NCI-H2081 treated with DMSO at 0.1 percent for 48 hours (cell line): ENCODE measurements at regions not wholly inside any gene's neighbourhood (a gene's known extent, or its start where the extent isn't known, plus 50 kb on each side); places are given as distances from the start of the nearest gene placed in this dataset.

ENCODE experiments used
- DNase-seq: peaks from one replicate; lab custom pipeline; 2025; lab: John Stamatoyannopoulos, UW

DNA sequence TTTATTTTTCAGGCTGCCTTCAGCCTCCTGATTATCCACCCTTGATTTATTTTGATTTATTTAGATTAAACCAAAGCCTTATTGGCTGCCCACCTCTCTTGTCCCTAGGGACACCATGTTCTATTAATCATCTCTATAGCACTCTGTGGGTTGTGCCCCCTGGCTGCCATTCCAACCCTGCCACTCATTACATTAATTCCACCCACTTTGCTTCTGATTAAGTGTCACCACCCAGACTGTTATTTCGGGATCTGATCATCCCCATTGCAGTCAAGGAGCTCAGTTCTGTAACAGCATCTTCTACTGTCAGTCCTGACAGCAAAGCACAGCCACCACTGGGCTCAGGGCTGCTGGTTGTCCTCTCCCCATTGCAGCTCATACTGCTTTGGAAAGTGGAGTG lies 175.1 kb upstream of the DDX18 start:
- no peak for DNase-seq

DNA sequence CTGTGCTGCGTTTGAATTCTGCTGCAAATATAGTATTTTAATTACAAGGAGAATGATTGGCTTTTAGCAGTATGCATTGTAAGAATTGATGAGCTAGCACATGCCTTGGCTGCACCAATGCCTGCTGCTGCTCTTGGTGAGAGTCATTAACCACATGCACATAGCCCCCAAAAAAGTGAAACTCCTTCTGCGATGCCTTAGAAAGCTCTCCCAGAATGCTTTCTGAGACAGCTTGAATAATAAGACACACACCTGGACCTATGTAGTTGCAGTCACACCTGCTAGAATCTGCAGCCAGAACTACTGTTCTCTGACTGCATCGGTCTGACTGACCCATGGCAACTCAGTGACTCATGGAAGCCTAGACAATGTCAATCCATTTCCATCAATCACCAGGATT lies 170.1 kb upstream of the DDX18 start:
- no peak for DNase-seq

DNA sequence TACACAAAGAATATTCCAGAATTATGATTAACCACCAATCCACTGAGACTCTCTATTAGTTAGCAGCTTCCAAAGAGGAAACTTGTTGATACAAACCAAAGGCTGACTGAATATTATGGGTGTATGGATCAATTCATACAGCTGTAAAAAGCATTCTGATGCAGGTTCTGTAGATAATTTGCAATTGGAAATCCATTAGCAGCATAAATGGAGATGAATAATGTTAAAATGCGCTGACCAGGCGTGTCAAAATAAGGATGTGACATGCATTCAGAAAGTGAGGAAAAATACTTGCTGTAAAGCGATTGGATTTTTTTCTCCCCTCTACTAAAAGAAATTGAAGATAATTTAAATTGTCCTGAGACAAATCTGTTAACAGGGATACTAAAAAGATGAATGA lies 169.0 kb upstream of the DDX18 start:
- no peak for DNase-seq

DNA sequence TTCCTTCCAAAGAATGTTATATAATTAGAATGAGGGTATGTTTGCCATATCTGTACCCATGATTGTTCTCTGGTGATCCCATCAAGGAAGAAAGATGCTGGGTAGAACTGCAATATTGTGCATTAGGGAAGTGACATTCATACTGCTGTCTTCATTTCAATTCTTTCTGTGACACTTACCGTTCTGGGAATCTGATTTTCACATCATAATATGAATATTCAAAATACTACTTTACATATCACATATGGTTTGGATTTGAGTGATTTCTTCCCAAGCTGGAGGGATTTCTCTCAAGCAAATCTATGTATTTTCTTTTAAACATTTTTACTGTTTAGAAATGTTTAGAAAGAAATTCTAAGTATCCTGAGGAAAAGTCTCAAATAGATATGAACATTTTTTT lies 168.4 kb upstream of the DDX18 start:
- no peak for DNase-seq

DNA sequence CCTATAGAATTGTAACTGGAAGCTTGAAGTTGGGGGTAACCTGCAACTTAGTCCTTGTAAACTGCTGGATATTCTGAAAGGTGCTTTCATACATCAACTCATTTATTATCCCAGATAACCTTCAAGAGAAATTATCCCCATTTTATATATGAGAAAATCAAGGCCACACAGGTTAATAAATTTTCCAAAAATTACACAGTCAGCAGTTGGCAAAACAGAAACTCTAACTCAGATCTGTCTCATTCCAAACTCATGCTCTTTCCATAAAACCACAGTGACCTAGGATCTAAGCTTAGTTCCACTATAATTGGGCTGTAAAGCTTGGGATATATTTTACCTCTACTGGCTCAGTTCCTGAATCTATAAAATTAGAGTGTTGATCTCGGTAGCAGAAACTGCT lies 167.6 kb upstream of the DDX18 start:
- no peak for DNase-seq

DNA sequence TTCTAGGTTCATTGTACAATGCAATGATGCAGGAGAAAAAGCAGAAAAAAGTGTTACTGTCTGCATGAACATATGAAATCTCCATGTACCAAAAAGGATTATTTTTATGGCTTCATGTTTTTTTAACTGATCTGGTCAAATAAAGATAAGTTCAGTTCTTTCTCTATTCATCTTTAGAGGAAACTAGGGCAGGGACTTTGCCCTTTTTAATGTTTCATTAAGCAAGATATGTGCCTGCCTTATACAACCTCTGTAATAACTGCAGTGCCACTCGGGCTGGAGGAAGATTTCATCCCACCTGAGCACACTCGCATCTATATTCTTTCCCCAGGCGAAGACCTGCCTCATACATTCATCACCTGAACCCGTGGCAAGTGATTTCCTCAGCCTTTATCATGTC lies 157.9 kb upstream of the DDX18 start:
- no peak for DNase-seq

DNA sequence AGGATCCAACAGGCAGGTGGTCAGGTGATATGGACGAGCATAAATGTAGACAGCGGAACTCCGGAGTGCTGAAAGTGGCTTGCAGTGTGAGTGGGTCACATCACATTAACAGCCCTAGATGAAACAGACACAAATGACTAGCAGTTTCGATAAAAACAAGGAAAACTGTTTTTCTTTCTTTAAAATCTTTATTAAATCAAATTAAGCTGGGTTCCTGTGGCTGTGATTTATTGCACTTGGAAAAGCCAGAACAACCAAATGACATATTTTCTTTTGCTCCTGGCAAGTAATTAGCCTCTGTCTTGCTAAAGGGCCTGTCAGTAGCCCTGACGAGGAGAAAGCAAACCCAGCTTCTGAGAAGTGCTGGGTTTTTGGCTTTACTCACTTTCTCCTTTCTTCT lies 152.9 kb upstream of the DDX18 start:
- DNase-seq, result no peak

DNA sequence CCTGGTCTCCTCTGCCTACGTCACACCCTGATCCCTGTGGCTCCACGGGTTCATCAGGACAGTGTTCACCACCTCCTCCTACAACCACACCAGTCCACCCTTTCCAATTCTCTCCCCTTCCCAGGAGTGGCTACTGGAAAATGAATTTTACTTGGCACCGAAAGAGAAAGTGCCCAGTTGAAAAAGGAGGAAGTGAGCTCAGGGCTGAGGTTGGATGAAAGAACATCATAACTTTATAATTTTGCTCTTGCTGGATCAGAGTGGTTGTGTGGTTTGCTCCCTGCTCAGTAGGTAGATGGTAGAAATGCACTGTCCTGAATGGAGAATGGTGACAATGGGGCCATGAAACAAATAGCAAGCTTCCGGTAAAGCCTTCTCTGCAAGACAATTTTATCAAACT lies 140.3 kb upstream of the DDX18 start:
- DNase-seq, result no peak

DNA sequence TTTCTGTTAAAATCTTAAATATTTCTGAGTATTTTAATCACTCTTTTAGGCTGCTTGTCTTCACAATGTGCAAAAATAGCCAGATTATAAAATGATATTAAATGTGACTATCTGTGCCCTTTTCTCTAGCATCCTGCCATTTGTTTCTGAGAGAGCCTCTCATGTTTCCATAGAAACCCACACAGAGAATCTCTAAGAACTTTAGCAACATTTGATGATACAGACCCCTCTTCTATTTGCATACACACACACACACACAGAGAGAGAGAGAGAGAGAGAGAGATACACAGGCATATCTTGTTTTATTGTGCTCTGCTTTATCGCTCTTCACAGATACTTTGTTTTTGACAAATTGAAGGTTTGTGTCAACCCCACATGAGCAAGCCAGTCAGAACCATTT lies 134.5 kb upstream of the DDX18 start:
- no peak for DNase-seq

DNA sequence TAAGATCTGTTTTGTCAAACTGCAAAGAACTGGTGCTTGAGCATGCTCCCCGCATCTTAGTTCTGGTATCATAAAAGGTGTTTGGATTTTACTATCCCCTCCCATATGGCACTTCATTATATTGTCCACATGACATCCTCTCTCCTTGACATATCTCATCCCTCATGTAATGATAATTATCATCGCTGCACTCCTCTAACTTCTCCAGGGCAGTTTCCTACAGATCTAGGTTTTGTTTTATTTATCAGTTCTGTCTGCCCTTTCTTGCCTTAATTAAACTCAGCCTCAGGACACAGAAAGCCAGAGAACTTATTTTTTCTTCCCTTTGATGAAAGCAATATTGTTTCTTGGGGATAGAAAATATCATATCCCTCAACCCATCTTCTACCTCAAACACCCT lies 129.6 kb upstream of the DDX18 start:
- DNase-seq, result no peak

DNA sequence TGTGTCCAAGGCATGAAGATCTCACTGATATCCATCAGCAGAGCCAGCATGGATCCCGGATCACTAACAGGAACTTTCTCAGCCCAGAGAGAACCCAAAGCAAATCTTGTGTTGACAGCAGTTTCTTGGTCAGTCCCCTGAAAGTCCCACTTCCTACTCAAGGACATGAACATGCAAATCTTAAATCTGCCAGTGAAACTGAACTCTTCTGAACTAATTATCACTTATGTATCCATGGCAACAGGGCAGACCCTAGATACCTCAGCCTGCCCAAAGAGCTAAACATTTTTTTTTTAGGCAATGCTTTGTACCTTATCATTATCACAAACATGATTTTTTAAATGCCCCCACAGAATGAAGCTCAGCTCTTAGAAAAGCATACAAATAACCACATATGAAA lies 127.8 kb upstream of the DDX18 start:
- no peak for DNase-seq

DNA sequence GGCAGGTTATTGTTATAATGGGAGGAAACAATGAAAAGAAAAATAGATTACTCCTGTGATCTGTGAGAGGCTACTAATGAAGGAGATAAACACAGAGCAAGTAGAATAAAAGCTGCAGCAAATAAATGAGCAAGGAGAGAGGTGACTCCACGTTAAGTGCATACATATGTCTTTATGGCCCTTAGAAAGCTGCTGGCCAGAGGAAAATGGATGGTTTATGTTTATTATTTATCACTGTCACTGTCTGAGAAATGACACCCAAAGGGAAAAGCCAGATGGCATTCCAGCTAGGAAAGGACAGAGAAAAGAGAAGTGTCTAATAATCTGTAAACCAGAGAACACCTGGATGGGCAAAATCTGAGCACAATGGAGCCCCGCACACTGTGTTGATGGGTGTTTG lies 122.9 kb upstream of the DDX18 start:
- no peak for DNase-seq

DNA sequence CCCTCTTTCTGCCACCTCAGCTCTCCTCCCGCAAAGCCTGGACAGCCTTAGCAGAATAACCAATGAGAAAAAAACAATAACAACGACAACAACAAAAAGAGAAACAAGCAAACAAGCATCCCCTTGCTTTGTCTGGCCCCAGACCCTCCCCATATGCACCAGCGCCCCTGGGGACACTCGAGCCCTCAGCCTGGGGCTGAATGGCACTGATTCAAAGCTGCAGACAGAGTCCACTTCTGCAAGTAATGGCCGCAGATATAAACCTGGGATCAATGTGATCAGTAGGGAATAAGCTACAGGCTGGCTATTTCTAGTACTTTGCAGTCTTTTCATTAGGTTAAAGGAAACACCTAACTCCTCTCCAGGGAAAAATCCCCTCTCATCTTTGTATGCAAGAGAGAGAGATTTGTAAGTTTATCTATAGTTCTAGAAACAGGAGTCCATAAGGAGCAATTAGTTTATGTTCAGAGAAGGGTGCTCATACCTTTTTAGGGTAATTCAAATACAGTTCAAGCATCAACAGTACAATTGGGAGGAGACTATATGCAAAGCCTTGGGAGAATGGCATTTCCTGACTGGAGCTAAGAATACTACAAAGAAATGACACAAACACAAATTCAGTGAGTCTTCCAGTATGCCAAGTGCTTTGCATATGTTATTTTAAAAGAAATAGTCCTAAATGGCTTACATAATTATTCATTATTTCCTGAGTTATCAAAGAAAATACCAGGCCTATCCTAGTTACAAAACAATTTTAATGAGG lies 122.3 kb upstream of the DDX18 start:
- DNase-seq, result no peak

DNA sequence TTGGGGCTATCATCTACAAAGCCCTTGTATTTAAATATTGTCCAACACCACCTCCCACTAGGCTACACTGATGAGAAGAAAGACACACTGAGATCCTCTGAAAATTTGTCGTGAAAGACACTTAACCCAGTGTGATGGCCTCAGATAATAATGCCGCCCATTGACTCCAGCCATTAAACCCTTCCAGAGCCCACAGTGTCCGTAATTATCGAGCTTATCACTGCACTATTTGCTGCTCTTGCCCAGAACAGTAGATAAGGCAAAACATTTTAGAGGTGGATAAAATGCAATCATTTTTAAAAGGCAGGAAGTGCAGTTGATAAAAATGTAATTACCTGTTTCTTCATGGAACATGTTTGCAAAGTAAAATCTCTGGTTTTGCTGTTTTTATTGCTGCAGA lies 121.3 kb upstream of the DDX18 start:
- no peak for DNase-seq

DNA sequence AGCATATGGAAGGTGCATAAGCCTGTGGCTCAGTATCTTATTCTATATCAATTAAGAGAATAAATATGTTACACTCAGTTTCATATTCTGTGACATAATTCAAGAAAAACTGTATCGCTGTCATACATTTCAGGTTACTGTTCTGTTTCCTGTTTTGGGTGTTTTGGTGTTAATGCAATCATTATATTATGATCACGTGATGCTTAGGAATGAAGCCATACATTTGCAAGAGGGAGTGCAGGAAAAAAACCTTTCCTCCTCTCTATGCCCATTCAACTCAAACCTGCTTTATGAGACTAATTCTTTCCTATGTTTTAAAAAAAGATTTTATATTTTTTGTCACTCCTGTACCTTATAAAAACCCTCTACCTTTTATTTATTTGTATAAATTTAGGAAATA lies 120.8 kb upstream of the DDX18 start:
- DNase-seq, result no peak

DNA sequence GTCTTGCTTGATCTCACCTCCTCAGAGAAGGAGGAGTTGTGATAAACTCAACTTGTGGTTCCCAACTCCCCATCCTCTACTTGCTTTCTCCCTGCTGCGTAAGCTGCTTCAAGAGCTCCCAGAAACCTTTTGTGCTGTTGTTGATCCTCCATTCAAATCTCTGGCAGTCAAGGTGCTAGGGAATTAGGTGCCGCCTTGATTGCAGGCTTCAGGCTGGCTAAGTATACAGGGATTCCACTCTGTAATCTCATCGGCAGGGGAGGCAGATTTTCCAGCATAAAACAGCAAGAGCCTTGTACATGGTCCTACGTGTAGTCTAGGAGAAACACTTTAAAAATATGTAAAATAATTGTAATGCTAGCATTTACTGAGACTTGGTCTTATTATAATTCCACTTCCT lies 116.2 kb upstream of the DDX18 start:
- DNase-seq, result no peak

DNA sequence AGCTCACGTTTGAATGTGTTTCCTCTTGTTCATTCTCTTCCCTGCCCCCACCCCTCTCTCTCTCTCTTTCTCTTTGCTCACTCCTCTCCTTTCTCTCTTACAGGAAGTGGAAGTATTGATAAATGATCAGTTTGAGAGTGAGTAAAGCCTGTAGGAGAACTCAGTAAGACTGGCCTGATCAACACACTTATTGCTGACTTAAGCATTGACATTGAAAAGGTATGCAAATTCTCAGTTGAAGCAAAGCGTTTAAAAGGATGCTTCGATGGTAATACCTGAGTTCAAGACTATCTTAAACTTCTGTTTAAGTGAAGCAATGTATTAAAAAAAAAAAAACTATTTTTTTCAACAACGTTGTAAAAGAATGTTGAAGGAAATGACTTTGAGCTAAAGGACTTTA lies 115.7 kb upstream of the DDX18 start:
- no peak for DNase-seq

DNA sequence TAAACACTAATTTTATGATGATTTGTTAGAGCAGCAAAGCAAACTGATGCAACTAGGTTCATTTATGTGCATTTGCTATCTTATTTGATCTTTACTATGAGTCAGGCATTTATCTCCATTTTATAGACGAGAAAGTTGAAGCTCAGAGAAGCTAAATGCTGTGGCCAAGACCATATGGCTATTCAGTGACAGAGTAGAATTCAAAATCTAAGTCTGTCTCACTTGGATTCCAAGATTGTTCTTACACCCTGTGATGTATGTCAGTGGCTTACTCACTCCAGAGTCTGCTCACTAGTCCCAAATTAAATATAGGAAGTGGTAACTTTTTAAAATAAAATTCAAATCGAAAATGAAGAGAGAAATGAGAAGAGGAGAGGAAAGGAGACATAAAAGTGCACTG lies 114.0 kb upstream of the DDX18 start:
- no peak for DNase-seq

DNA sequence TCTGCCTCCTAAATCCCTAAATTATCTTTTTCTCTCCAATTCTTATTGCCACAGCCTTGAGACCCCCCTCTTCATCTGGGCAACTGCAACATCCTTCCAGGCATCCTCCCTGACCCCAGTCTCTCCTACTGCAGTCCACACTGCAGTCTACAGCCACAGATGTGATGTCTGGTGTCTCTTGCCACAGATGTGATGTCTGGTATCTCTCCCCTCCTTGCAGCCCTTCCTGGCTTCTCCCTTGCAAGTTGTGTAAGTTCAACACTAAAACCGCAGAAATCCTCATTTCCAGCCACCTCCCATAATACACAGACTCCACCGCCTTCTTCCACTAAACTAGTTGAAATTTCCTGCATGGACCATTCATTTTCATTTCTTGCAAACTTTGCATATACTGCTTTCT lies 113.1 kb upstream of the DDX18 start:
- no peak for DNase-seq

DNA sequence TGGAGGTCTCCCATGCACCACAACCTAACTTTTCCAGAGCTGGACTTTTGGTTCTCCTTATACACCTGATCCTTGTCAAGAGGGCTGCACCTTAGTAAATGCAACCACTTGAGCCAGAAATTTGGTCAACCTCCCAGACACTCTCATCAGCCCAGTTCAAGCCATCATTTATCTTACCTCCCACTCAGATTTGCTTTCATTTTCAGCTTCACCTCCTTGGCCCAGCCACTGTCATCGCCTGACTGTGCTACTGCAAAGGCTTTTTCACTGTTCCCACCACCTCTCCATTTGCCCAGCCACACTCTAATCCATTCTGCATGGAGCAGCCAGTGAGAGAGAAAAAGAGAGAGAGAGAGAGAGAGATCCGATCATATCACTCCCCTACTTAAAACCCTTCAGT lies 112.4 kb upstream of the DDX18 start:
- no peak for DNase-seq

DNA sequence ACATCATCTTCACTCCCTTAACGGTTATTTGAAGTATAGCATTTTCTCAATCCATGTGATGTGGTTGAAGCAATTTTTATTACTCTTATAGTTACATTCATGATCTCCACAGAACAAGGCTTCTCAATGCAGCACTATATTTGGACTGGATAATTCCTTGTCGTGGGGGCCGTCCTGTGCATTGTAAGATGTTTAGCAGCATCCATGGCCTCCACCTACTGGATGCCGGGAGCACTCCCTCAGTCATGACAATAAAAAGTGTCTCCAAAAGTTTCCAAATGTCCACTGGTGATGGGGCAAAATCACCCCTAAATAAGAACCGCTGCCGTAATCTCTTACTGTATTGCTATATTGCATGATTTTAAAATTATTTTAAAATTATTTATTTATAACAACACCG lies 110.6 kb upstream of the DDX18 start:
- DNase-seq, result no peak

DNA sequence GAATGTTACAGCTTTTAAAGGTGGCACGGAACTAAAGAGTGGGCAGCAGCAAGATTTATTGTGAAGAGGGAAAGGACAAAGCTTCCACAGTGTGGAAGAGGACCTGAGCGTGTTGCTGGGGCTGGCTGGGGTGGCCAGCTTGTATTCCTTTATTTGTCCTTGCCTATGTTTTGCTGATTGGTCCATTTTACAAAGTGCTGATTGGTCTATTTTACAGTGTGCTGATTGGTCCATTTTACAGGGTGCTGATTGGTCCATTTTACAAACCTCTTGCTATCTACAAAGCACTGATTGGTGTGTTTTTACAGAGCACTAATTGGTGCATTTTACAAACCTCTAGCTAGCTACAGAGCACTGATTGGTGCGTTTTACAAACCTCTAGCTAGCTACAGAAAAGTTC lies 109.7 kb upstream of the DDX18 start:
- no peak for DNase-seq

DNA sequence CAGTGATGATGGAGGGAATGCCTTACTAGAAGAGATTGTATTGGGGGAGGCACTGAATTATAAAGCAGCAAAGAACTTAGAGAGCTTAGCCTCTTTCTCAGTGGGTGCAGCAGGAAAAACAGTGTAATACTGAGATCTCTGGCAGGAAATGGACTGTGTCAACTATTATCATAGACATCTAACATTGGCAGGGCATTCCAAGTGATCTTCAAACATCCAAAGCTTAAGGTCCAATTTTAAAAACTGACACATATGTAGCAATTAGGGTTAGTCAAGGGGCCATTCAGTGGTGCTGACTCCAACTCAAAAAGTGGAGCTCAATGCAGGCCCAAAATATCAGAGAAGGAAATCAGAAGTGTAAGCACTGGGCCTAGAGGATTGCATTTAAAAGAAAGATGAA lies 106.6 kb upstream of the DDX18 start:
- DNase-seq, result no peak

DNA sequence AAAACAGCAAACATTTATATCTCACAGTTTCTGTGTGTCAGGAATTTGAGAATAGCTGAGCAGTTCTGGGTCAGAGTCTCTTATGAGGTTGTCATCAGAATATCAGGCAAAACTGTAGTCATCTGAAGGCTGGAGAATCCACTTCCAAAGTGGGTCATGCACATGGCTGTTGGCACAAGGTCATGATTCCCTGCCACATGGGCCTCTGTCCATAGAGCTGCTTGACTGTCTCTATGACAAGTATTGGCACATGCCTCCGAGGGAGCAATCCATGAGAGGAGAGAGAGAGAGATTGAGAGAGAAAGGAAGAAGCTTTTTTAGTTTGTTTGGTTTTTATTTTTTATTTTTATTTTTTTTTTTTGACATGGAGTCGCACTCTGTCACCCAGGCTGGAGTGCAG lies 101.8 kb upstream of the DDX18 start:
- DNase-seq, result no peak

DNA sequence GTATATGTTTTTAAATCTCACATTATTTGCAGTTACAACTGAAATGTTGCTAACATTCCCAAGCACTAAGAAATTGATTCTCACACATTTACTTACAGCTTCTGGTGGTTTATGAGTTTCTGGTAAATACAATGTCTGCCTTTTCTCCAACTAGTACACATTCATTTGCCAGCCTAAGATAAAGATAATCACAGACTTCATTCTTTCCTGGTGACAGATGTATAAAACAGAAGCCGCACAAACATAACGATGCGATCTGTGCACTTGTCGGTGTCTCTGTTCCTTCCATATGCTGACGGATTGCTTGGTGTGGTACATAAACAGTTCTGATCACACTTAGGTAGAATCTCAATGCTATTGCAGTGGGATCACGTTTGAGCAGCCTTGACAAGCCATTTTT lies 100.4 kb upstream of the DDX18 start:
- no peak for DNase-seq
